Retinal pigment epithelial cell (primary cell): ENCODE measurements at regions not wholly inside any gene's neighbourhood (a gene's known extent, or its start where the extent isn't known, plus 50 kb on each side); places are given as distances from the start of the nearest gene placed in this dataset.
A peak's percentile ranks its signal among the peaks of the same experiment; 100 is the strongest.

Experiments
- DNase-seq: peaks from one replicate; pipeline ENCODE4 v3.0.0-alpha.2; 2010; ENCODE audit warnings: low read depth
- H3K4me3 ChIP-seq: 2 replicates; pipeline ENCODE4 v1.5.1; 2011; ENCODE audit warnings: mild to moderate bottlenecking, low read length, control low read depth, moderate library complexity
- CTCF ChIP-seq: conservative IDR thresholded peaks from 2 replicates; pipeline ENCODE4 v1.5.1; 2011; ENCODE audit warnings: low read depth, low read length, control low read depth, inconsistent platforms

DNA sequence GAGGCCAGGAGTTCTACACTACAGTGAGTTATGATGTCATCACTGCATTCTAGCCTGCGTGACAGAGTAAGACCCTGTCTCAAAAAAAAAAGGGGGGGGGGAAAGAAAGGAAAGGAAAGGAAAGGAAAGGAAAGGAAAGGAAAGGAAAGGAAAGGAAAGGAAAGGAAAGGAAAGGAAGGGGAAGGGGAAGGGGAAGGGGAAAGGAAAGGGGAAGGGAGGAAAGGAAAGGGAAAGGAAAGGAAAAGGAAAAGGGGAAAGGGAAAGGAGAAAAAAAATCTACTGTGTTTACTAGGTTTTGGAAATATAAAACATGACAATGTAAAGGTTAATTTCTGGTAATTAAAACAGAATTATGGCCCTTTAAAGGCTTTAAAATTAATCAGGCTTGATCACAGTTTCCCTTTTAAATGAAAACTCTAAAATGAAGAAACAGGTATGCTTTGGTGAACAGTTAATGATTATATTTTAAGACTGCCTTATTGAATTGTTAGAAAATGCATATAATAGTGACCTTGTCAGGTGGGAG is 131.9 kb upstream of the POU5F2 start:
- no peak for DNase-seq
- TF ChIP-seq CTCF: no peak
- H3K4me3 ChIP-seq: no peak overlapping the region

GRCh38 chr5:93870649-93871048 is 129.2 kb upstream of the POU5F2 start:
- no peak for DNase-seq
- no peak for TF ChIP-seq CTCF
- H3K4me3 ChIP-seq: no peak overlapping the region

DNA sequence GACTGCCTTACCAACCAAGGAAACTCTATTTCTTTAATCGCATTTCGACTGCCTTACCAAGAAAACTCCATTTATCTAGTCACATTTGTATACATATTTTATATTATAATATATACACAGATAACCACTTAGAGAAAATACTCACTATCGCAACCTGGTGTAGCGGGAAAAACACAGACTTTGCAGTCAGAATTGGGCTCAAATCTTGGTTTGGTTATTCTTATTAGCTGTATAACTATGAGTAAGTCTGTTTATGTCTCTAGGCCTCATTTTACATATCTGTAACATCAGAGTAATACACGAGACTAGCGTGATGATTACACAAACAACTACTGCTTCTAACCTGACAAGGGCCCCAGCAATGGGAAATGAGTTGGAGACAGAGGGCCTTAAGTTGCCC is 127.5 kb upstream of the POU5F2 start:
- DNase-seq: no peak
- no peak overlapping the region for H3K4me3 ChIP-seq
- TF ChIP-seq CTCF: no peak

GRCh38 chr5:93850311-93850710 is 108.9 kb upstream of the POU5F2 start:
- TF ChIP-seq CTCF: no peak
- no peak for DNase-seq
- H3K4me3 ChIP-seq: no peak overlapping the region

- DNase-seq: no peak
- H3K4me3 ChIP-seq: no peak overlapping the region
- no peak for TF ChIP-seq CTCF
Measured at GRCh38 chr5:93845376-93845775, 104.0 kb upstream of the POU5F2 start.

- no peak for TF ChIP-seq CTCF
- no peak overlapping the region for H3K4me3 ChIP-seq
- peak; percentile 39 for DNase-seq
Measured at GRCh38 chr5:93831449-93831848, 90.0 kb upstream of the POU5F2 start.

DNA sequence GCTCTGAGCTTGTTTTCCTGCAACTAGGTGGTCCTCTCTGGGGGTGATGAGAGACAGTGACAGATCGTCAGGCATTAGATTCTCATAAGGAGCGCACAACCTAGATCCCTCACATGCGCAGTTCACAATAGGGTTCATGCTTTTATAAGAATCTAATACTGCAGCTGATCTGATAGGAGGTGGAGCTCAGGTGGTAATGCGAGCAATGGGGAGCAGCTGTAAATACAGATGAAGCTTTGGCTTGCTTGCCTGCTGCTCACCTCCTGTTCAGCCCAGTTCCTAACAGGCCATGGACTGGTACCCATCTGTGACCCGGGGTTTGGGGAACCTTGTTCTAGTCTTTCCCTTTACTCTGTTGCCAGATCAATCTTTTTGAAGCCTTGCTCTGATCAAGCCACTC is 89.5 kb upstream of the POU5F2 start:
- H3K4me3 ChIP-seq: no peak overlapping the region
- DNase-seq: no peak
- no peak for TF ChIP-seq CTCF
